ENCODE measurements at regions not wholly inside any gene's neighbourhood (a gene's known extent, or its start where the extent isn't known, plus 50 kb on each side); places are given as distances from the start of the nearest gene placed in this dataset.

- TF ChIP-seq TOX (CRISPR knock-in tag; IDR thresholded peaks at IDR 0.05; ENCODE audit: borderline replicate concordance) (no peak), GLIS3 (CRISPR knock-in tag; IDR thresholded peaks at IDR 0.05) (no peak), POU6F1 (CRISPR knock-in tag; IDR thresholded peaks at IDR 0.05; ENCODE audit: borderline replicate concordance, low read depth) (no peak), CSDC2 (CRISPR knock-in tag; IDR thresholded peaks at IDR 0.05) (no peak), ZNF70 (CRISPR knock-in tag; IDR thresholded peaks at IDR 0.05) (no peak), ZNF8 (CRISPR knock-in tag; IDR thresholded peaks at IDR 0.05) (no peak), TCF4 (CRISPR knock-in tag; IDR thresholded peaks at IDR 0.05; ENCODE audit: borderline replicate concordance) (no peak), ARNTL (CRISPR knock-in tag; IDR thresholded peaks at IDR 0.05; ENCODE audit: borderline replicate concordance, low read depth) (no peak), ZC3H10 (CRISPR knock-in tag; IDR thresholded peaks at IDR 0.05) (no peak), ZNF565 (CRISPR knock-in tag; conservative IDR thresholded peaks at IDR 0.05; ENCODE audit: low read depth) (no peak), SNAI2 (CRISPR knock-in tag; IDR thresholded peaks at IDR 0.05) (no peak)
- TF ChIP-seq, protein P1, sequence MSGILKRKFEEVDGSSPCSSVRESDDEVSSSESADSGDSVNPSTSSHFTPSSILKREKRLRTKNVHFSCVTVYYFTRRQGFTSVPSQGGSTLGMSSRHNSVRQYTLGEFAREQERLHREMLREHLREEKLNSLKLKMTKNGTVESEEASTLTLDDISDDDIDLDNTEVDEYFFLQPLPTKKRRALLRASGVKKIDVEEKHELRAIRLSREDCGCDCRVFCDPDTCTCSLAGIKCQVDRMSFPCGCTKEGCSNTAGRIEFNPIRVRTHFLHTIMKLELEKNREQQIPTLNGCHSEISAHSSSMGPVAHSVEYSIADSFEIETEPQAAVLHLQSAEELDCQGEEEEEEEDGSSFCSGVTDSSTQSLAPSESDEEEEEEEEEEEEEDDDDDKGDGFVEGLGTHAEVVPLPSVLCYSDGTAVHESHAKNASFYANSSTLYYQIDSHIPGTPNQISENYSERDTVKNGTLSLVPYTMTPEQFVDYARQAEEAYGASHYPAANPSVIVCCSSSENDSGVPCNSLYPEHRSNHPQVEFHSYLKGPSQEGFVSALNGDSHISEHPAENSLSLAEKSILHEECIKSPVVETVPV (CRISPR knock-in tag; IDR thresholded peaks at IDR 0.05), result no peak
- ATAC-seq, result no peak
Observed at GRCh38 chr9:118276784-118277183, 572.6 kb downstream of the TLR4 start.

- TF ChIP-seq ZNF8 (CRISPR knock-in tag; IDR thresholded peaks at IDR 0.05), result no peak
- TF ChIP-seq OSR1 (CRISPR knock-in tag; IDR thresholded peaks at IDR 0.05), result no peak
- no peak for TF ChIP-seq ISL1 (CRISPR knock-in tag; IDR thresholded peaks at IDR 0.05)
- no peak for TF ChIP-seq ARNTL (CRISPR knock-in tag; IDR thresholded peaks at IDR 0.05; ENCODE audit: borderline replicate concordance, low read depth)
- no peak for TF ChIP-seq BACH2 (CRISPR knock-in tag; IDR thresholded peaks at IDR 0.05; ENCODE audit: borderline replicate concordance)
- no peak for TF ChIP-seq TCF4 (CRISPR knock-in tag; IDR thresholded peaks at IDR 0.05; ENCODE audit: borderline replicate concordance)
- no peak for TF ChIP-seq TOX (CRISPR knock-in tag; IDR thresholded peaks at IDR 0.05; ENCODE audit: borderline replicate concordance)
- TF ChIP-seq ZNF70 (CRISPR knock-in tag; IDR thresholded peaks at IDR 0.05), result no peak
- no peak for TF ChIP-seq RARB (CRISPR knock-in tag; IDR thresholded peaks at IDR 0.05)
- no peak for TF ChIP-seq ZFP30 (CRISPR knock-in tag; IDR thresholded peaks at IDR 0.05)
- TF ChIP-seq, protein P2, sequence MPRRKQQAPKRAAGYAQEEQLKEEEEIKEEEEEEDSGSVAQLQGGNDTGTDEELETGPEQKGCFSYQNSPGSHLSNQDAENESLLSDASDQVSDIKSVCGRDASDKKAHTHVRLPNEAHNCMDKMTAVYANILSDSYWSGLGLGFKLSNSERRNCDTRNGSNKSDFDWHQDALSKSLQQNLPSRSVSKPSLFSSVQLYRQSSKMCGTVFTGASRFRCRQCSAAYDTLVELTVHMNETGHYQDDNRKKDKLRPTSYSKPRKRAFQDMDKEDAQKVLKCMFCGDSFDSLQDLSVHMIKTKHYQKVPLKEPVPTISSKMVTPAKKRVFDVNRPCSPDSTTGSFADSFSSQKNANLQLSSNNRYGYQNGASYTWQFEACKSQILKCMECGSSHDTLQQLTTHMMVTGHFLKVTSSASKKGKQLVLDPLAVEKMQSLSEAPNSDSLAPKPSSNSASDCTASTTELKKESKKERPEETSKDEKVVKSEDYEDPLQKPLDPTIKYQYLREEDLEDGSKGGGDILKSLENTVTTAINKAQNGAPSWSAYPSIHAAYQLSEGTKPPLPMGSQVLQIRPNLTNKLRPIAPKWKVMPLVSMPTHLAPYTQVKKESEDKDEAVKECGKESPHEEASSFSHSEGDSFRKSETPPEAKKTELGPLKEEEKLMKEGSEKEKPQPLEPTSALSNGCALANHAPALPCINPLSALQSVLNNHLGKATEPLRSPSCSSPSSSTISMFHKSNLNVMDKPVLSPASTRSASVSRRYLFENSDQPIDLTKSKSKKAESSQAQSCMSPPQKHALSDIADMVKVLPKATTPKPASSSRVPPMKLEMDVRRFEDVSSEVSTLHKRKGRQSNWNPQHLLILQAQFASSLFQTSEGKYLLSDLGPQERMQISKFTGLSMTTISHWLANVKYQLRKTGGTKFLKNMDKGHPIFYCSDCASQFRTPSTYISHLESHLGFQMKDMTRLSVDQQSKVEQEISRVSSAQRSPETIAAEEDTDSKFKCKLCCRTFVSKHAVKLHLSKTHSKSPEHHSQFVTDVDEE (CRISPR knock-in tag; IDR thresholded peaks at IDR 0.05), result no peak
- TF ChIP-seq ZFP3 (CRISPR knock-in tag; IDR thresholded peaks at IDR 0.05), result no peak
- no peak for TF ChIP-seq CSDC2 (CRISPR knock-in tag; IDR thresholded peaks at IDR 0.05)
- TF ChIP-seq, protein P1 (CRISPR knock-in tag; IDR thresholded peaks at IDR 0.05), result no peak
- no peak for TF ChIP-seq ZC3H10 (CRISPR knock-in tag; IDR thresholded peaks at IDR 0.05)
- TF ChIP-seq, protein P3, sequence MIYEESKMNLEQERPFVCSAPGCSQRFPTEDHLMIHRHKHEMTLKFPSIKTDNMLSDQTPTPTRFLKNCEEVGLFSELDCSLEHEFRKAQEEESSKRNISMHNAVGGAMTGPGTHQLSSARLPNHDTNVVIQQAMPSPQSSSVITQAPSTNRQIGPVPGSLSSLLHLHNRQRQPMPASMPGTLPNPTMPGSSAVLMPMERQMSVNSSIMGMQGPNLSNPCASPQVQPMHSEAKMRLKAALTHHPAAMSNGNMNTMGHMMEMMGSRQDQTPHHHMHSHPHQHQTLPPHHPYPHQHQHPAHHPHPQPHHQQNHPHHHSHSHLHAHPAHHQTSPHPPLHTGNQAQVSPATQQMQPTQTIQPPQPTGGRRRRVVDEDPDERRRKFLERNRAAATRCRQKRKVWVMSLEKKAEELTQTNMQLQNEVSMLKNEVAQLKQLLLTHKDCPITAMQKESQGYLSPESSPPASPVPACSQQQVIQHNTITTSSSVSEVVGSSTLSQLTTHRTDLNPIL (CRISPR knock-in tag; IDR thresholded peaks at IDR 0.05; ENCODE audit: low read depth), result no peak
Observed at GRCh38 chr9:118281772-118282171, 577.6 kb downstream of the TLR4 start.

DNA sequence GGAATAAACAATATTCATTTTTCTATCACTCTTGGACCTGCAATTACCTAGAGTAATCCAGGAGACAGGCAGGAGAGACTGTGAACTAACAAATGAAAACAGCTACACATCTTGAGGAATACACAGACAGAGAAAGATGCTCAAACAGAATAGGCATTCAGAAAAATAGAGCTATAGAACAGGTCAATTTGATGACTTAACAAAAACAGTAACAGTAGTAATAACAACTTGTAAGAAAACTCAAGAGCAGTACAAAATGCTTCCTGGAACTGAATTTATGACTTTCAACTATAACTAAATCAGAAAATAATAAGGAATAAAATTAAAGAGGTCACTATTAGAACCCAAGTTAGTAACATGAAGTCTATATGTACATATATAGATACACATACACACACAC is 579.3 kb downstream of the TLR4 start:
- no peak for ATAC-seq
- TF ChIP-seq, protein P1 (CRISPR knock-in tag; IDR thresholded peaks at IDR 0.05), result no peak
- TF ChIP-seq RARB (CRISPR knock-in tag; IDR thresholded peaks at IDR 0.05), result no peak
- no peak for TF ChIP-seq GLIS3 (CRISPR knock-in tag; IDR thresholded peaks at IDR 0.05)
- no peak for TF ChIP-seq BACH2 (CRISPR knock-in tag; IDR thresholded peaks at IDR 0.05; ENCODE audit: borderline replicate concordance)

More at GRCh38 chr9:118281772-118282171, 577.6 kb downstream of the TLR4 start:
- ATAC-seq, result no peak
